ENCODE measurements at regions not wholly inside any gene's neighbourhood (a gene's known extent, or its start where the extent isn't known, plus 50 kb on each side); places are given as distances from the start of the nearest gene placed in this dataset.

DNA sequence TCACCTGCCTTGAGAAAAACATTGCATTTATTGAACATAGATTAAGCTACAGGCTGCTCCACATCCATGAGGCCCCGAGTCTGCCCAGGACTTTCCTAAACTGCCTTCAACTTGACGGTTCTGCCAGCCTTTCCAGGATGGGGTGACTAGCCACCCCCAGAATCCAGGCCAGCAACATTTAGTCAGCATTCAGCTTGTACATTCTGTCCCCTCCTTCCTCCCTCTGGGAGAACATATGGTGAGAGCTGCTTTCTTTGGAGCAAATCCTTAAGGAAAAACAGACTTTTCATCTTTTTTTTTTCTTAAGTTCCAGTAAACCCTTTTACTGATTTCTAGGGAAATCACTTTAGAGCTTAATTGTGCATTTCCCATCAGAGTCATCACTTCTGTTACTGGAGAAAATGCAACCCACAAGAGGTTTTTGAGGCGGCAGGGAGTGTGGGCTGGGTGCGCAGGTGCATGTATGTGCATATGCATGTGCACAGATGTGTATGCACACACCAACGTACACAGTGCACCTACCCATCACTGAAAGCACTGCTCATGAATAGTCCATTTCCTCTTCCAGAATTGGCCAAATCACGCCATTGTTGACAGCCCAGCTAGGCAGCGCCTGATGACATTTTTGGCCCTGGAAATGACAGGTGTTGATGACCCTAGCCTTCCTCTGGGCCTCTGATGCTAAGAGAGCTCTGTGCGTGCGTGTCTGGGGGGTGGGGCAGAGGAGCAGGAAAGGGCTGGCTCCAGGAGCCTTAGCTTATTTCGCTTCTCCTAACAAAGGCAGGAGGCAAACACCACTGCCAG is 145.6 kb downstream of the HSD17B3 start:
- Histone ChIP-seq H3K27me3 (ENCODE audit: control insufficient read depth, insufficient read depth, low read length) (no peaks in the 10 kb centered on the region), H3K4me3 (ENCODE audit: low read depth, low read length) (no peak overlapping the region), H3K36me3 (ENCODE audit: control insufficient read depth, insufficient read depth, low read length) (no peaks in the 10 kb centered on the region)
- DNase-seq (ENCODE audit: low read depth) = no peak
- TF ChIP-seq, protein P1, sequence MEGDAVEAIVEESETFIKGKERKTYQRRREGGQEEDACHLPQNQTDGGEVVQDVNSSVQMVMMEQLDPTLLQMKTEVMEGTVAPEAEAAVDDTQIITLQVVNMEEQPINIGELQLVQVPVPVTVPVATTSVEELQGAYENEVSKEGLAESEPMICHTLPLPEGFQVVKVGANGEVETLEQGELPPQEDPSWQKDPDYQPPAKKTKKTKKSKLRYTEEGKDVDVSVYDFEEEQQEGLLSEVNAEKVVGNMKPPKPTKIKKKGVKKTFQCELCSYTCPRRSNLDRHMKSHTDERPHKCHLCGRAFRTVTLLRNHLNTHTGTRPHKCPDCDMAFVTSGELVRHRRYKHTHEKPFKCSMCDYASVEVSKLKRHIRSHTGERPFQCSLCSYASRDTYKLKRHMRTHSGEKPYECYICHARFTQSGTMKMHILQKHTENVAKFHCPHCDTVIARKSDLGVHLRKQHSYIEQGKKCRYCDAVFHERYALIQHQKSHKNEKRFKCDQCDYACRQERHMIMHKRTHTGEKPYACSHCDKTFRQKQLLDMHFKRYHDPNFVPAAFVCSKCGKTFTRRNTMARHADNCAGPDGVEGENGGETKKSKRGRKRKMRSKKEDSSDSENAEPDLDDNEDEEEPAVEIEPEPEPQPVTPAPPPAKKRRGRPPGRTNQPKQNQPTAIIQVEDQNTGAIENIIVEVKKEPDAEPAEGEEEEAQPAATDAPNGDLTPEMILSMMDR (IDR thresholded peaks at IDR 0.05; ENCODE audit: insufficient read depth, low read length, poor library complexity, severe bottlenecking) = no peak

DNA sequence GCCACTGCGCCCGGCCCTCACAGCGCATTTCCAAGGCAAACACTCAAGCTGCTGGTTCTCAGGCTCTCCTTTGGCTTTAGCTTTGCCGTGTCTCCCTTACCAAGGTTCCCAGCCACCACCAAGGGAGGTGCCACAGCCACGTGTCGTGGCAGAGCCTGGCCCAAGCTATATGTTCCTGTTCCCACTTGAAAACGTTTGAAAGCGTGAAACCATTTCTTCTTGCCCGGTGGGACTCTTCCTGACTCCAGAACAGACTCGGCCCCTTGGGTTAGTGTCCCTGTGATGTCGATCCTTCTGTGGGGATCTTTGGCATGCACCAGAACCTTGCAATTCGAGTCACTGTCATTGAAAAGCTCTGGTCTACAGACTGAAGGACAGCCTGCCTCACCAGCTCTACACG is 147.9 kb downstream of the HSD17B3 start:
- DNase-seq (ENCODE audit: low read depth) = no peak
- Histone ChIP-seq H3K27me3 (ENCODE audit: control insufficient read depth, insufficient read depth, low read length) (no peaks in the 10 kb centered on the region), H3K36me3 (ENCODE audit: control insufficient read depth, insufficient read depth, low read length) (no peaks in the 10 kb centered on the region), H3K4me3 (ENCODE audit: low read depth, low read length) (no peak overlapping the region)
- TF ChIP-seq, protein P1 (IDR thresholded peaks at IDR 0.05; ENCODE audit: insufficient read depth, low read length, poor library complexity, severe bottlenecking) = no peak

DNA sequence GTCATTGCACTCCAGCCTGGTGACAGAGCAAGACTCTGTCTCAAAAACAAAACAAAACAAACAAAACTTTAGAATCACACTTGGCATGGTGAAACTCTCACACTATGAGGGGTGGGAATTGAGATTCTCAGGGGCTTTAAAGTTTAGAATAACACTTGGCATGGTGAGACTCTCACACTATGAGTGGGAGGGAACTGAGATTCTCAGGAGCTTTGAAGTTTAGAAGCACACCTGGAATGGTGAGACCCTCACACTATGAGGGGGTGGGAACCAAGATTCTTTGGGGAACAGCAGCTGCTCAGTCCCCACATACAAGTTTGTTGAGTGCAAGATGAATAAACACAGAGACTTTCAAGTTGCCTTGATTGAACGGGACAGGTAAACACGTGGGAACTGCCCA is 149.4 kb downstream of the HSD17B3 start:
- Histone ChIP-seq H3K4me3 (ENCODE audit: low read depth, low read length) (no peak overlapping the region), H3K36me3 (ENCODE audit: control insufficient read depth, insufficient read depth, low read length) (no peaks in the 10 kb centered on the region), H3K27me3 (ENCODE audit: control insufficient read depth, insufficient read depth, low read length) (no peaks in the 10 kb centered on the region)
- no peak for DNase-seq (ENCODE audit: low read depth)
- TF ChIP-seq, protein P1 (IDR thresholded peaks at IDR 0.05; ENCODE audit: insufficient read depth, low read length, poor library complexity, severe bottlenecking) = no peak

DNA sequence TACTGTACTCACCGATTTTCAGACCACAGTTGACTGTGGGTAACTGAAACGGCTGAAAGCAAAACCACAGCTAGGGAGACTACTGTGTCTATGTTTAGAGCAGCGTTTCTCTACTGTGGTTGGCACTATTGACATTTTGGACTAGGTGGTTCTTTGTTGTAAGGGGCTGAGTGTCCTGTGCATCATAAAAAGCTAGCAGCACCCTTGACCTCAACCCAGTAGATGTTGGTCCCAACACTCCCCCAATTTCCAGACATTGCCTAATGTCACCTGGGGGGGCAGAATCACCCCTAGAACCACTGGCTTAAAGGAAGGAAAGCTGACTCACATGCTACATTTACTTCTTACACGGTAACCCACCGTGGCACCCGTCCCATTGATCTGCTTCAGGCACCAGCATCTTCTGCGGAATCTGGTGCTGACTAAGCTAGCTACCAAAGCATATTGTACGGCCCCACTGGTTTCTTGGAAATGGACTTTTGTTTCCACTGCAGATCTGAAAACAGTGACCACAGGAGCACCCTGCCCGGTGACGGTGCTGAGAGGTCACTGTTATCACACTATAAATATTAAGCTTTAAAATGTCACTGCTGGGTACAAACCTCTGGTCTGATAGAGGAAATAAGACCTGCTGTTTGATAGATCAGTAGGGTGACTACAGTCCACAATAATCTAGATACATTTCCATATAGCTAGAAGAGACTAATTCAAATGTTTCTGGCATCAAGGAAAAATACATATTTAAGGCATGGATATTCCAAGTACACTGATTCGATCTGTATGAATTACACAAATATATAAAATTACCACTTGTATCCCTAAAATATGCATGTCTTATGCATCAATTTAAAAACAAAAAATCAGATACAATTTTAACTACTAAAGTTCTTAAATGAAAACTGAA is 151.4 kb downstream of the HSD17B3 start:
- TF ChIP-seq, protein P1 (IDR thresholded peaks at IDR 0.05; ENCODE audit: insufficient read depth, low read length, poor library complexity, severe bottlenecking) = no peak
- DNase-seq (ENCODE audit: low read depth) = no peak

DNA sequence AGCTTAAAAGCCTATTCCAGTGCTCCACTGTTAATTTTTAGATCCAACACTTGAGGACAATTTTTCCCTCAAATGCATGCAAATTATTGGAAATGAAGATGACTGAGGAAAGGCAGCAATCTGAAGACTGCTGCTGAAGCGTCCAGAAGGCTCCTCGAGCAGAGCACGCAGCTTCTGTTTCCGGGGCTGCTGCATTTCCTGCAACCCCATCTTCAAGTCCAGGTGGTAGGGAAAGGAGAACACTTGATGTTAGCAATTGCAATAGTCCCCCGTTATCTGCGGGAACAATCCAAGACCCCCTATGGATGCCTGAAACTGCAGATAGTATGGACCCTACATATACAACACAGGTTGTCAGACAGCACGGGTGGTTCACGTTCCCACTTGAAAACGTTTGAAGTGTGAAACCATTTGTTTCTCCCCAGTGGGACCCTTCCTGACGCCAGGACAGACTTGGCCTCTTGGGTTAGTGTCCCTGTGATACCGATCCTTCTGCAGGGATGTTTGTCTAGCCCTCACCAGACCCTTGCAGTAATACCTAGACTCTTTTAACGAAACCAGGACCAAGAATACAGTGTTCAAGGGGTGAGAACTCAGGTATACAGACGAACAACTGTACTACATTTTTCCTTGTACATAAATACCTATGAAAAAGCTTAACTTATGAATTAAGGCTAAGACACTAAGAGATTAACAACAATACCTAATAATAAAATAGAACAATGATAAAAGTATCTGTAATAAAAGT is 152.3 kb downstream of the HSD17B3 start:
- no peak overlapping the region for H3K4me3 ChIP-seq (ENCODE audit: low read depth, low read length)
- H3K27me3 ChIP-seq (ENCODE audit: control insufficient read depth, insufficient read depth, low read length) = no peaks in the 10 kb centered on the region
- no peaks in the 10 kb centered on the region for H3K36me3 ChIP-seq (ENCODE audit: control insufficient read depth, insufficient read depth, low read length)
- DNase-seq (ENCODE audit: low read depth) = no peak
- TF ChIP-seq, protein P1 (IDR thresholded peaks at IDR 0.05; ENCODE audit: insufficient read depth, low read length, poor library complexity, severe bottlenecking) = no peak

More for the DNA sequence above, 151.4 kb downstream of the HSD17B3 start:
- H3K4me3 ChIP-seq (ENCODE audit: low read depth, low read length) = no peak overlapping the region
- no peaks in the 10 kb centered on the region for H3K36me3 ChIP-seq (ENCODE audit: control insufficient read depth, insufficient read depth, low read length)
- no peaks in the 10 kb centered on the region for H3K27me3 ChIP-seq (ENCODE audit: control insufficient read depth, insufficient read depth, low read length)
